OCI-LY1 (cell line): ENCODE measurements at regions not wholly inside any gene's neighbourhood (a gene's known extent, or its start where the extent isn't known, plus 50 kb on each side); places are given as distances from the start of the nearest gene placed in this dataset.

Experiments
- EZH2 ChIP-seq: fragments of 200-600 bp; sonication (generic), shearing (Covaris generic); IDR thresholded peaks from 2 replicates; pipeline ENCODE4 v1.8.0; 2017; ENCODE audit warnings: borderline replicate concordance, mixed run types, mild to moderate bottlenecking, antibody characterized with exemption, low read length, moderate library complexity, mixed read lengths
- TF ChIP-seq, protein P1 (sequence below): fragments of 200-600 bp; sonication (generic), shearing (Covaris generic); IDR thresholded peaks from 2 replicates; pipeline ENCODE4 v1.5.1; 2017; ENCODE audit warnings: mild to moderate bottlenecking, antibody characterized with exemption, low read length, moderate library complexity, mixed read lengths

DNA sequence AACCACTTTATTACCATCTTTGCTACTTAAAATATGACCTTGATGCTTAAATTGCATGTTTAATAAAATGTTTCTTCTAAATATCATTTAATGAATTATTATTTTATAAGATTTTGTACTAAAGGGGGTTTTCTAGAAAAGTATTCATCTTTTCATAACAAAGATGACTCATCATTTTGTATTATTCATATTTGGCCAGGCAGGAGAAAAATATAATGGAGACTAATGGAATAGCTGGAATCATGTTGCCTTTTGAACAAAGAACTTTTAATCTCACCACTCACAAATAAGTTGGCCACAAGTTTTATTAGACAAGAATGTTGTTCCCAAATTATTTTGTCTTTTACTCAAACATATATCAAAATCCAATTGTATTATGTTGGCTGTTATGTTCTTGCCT lies 882.4 kb downstream of the DSC3 start:
- TF ChIP-seq, protein P1, sequence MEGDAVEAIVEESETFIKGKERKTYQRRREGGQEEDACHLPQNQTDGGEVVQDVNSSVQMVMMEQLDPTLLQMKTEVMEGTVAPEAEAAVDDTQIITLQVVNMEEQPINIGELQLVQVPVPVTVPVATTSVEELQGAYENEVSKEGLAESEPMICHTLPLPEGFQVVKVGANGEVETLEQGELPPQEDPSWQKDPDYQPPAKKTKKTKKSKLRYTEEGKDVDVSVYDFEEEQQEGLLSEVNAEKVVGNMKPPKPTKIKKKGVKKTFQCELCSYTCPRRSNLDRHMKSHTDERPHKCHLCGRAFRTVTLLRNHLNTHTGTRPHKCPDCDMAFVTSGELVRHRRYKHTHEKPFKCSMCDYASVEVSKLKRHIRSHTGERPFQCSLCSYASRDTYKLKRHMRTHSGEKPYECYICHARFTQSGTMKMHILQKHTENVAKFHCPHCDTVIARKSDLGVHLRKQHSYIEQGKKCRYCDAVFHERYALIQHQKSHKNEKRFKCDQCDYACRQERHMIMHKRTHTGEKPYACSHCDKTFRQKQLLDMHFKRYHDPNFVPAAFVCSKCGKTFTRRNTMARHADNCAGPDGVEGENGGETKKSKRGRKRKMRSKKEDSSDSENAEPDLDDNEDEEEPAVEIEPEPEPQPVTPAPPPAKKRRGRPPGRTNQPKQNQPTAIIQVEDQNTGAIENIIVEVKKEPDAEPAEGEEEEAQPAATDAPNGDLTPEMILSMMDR = no peak
- TF ChIP-seq EZH2 = no peak
